ENCODE measurements at regions not wholly inside any gene's neighbourhood (a gene's known extent, or its start where the extent isn't known, plus 50 kb on each side); places are given as distances from the start of the nearest gene placed in this dataset.

DNA sequence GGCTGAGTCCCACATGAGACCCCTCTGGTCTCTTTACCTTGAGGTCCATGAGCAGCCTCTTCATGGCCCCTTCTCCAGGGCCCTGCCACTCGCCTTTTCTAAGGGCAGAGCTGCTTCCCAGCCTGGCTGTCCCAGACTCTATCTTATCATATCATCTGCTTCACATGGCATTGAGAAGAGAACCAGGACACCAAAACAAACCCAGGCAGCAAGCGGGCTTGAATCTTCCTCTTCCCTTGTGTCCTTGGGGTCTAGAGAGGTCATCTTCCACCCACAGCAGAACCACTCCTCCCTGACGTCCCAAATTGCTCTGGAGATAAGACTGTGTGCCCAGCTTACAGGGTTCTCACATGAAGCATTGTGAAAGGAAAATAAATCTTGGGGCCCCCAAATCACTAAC is 261.3 kb upstream of the AUTS2 start:
- no peak for TF ChIP-seq CTCF (IDR thresholded peaks at IDR 0.05)
- no peak overlapping the region for H3K27ac ChIP-seq
- H3K4me1 ChIP-seq, result no peaks in the 10 kb centered on the region
- H3K4me3 ChIP-seq, result no peak overlapping the region
- intact Hi-C loops (cut with DNase I), result no loop called here
- H3K9me3 ChIP-seq, result no peaks in the 10 kb centered on the region
- ATAC-seq, result no peak
- H3K27me3 ChIP-seq, result peaks cover 0 to 6% of the 10 kb centered on the region in 2 donors
- H3K36me3 ChIP-seq, result no peaks in the 10 kb centered on the region
- DNase-seq, result no peak

DNA sequence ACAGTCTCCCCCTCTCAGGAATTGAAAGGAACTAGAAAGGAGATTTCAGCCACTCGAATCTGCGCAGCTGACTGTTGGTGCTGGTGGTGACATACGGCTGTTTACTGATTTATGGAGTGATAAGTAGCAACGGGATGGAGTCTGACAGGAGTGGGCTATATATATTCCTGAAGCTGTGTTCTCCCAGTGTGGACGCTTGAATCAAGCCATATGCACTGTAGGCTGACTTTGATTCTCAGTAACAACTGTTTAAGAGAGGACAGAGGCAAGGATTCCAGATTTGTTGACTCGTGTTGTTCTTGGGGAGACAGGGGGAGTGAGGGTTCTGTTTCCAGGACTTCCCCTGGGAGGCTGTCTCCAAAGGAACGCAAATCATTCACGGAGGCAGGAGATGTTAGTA is 260.1 kb upstream of the AUTS2 start:
- H3K4me1 ChIP-seq, result no peaks in the 10 kb centered on the region
- intact Hi-C loops (cut with DNase I), result no loop called here
- H3K27me3 ChIP-seq, result peaks cover 0 to 6% of the 10 kb centered on the region in 2 donors
- H3K27ac ChIP-seq, result no peak overlapping the region
- no peaks in the 10 kb centered on the region for H3K36me3 ChIP-seq
- no peak for TF ChIP-seq CTCF (IDR thresholded peaks at IDR 0.05)
- H3K4me3 ChIP-seq, result no peak overlapping the region
- no peaks in the 10 kb centered on the region for H3K9me3 ChIP-seq
- no peak for ATAC-seq
- DNase-seq, result peak in 2 of 4 donors; percentile 14 to 38

DNA sequence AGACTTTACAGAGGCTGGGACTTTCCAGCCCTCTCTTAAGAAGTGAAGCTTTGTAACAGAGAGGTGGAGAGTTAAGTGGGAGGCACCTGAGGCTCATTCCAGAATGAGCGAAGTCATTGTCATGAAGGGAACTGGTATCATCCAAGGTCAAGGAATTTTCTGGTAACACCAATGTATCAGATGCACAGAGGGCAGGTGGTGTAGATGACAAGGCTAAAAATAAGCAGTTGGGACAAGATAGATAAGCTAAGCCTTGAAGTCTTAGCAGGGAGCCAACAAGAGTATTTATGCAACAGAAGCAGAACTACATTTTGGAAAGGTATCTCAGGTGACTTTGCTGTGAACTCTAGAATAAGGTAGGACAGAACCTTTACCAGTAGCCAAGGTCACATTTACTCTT is 257.0 kb upstream of the AUTS2 start:
- H3K27me3 ChIP-seq, result peaks cover 0 to 6% of the 10 kb centered on the region in 2 donors
- H3K36me3 ChIP-seq, result no peaks in the 10 kb centered on the region
- DNase-seq, result no peak
- intact Hi-C loops (cut with DNase I), result no loop called here
- TF ChIP-seq CTCF (IDR thresholded peaks at IDR 0.05), result no peak
- no peak overlapping the region for H3K4me3 ChIP-seq
- no peaks in the 10 kb centered on the region for H3K4me1 ChIP-seq
- no peak for ATAC-seq
- H3K27ac ChIP-seq, result no peak overlapping the region
- H3K9me3 ChIP-seq, result peaks cover 0 to 4% of the 10 kb centered on the region in 2 donors

- TF ChIP-seq CTCF (IDR thresholded peaks at IDR 0.05), result no peak
- no peak for DNase-seq
- ATAC-seq, result no peak
- Histone ChIP-seq H3K4me1 (no peaks in the 10 kb centered on the region), H3K4me3 (no peak overlapping the region), H3K36me3 (no peaks in the 10 kb centered on the region), H3K27me3 (peaks cover 0 to 6% of the 10 kb centered on the region in 2 donors), H3K9me3 (peaks cover 0 to 4% of the 10 kb centered on the region in 2 donors), H3K27ac (no peak overlapping the region)
- intact Hi-C loops (cut with DNase I), result no loop called here
Measured at GRCh38 chr7:69342154-69342884, 256.0 kb upstream of the AUTS2 start.

DNA sequence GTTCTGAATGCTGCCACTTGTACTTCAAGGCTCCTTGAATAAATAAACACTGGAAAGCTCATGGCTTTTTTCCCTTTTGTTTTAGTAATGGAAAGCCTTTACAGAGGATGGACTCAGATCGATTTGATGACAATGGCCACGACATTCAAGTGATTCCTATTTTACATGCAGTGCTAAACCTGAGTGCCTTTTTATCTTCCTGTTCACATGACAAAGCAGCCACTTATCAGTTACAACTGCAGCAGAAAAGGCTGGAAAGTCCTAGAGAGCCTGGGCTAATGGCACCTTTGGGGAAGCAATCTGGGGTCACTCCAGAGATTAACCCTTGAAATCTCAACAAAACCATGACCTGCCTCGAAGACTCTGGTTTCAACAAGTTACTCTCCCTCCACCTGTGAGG is 249.0 kb upstream of the AUTS2 start:
- Histone ChIP-seq H3K4me3 (no peak overlapping the region), H3K9me3 (no peaks in the 10 kb centered on the region), H3K27me3 (no peaks in the 10 kb centered on the region), H3K36me3 (no peaks in the 10 kb centered on the region), H3K27ac (no peak overlapping the region), H3K4me1 (no peaks in the 10 kb centered on the region)
- intact Hi-C loops (cut with DNase I), result no loop called here
- DNase-seq (no peak), ATAC-seq (no peak)
- TF ChIP-seq CTCF (IDR thresholded peaks at IDR 0.05), result no peak
